GM18498 (cell line): ENCODE measurements at regions not wholly inside any gene's neighbourhood (a gene's known extent, or its start where the extent isn't known, plus 50 kb on each side); places are given as distances from the start of the nearest gene placed in this dataset.
"Not testable (repeated sequence)": the region's sequence is repeated elsewhere in the genome, so short reads cannot be mapped to it uniquely, and the experiment has no call there.

Source experiments
- ATAC-seq: cut with Tn5 transposase; IDR thresholded peaks from one replicate; pipeline ENCODE4 v1.9.1; 2021; ENCODE audit warnings: mild to moderate bottlenecking, moderate library complexity; ENCODE audit not compliant: unreplicated experiment

- ATAC-seq: not testable (repeated sequence)
These were observed 104.5 kb downstream of the ZNF33B start for GRCh38 chr10:42533866-42534265.

GRCh38 chr10:42532996-42533395 is 105.4 kb downstream of the ZNF33B start:
- no peak for ATAC-seq

- no peak for ATAC-seq
These were observed 115.3 kb downstream of the ZNF33B start for GRCh38 chr10:42523098-42523497.

DNA sequence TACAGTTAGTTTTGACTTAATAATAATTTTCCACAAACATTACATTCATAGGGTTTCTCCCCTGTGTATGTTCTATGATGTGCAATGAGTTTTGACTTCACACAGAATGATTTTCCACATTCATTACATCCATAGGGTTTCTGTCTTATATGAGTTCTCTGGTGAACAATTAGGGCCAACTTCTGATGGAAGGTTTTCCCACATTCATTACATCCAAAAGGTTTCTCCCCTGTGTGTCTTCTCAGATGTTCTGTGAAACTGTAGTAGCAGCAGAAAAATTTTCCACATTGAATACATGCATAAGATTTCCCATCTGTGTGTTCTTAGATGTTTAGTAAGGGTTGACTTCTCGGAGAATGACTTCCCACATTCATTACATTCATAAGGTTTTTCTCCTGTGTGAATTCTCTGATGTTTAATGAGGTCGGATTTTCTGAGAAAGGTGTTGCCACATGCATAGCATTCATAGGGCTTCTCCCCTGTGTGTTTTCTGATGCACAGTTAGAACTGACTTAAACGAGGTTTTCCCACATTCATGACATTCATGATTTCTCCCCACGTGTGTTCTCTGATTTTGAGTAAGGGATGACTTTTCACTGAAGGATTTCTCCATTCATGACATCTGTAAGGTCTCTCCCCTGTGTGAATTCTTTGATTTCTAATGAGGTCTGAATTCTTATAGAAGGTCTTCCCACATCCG is 118.5 kb downstream of the ZNF33B start:
- no peak for ATAC-seq

GRCh38 chr10:42519079-42519478 is 119.3 kb downstream of the ZNF33B start:
- no peak for ATAC-seq

- ATAC-seq: no peak
These were observed 124.4 kb downstream of the ZNF33B start for GRCh38 chr10:42513921-42514320.

DNA sequence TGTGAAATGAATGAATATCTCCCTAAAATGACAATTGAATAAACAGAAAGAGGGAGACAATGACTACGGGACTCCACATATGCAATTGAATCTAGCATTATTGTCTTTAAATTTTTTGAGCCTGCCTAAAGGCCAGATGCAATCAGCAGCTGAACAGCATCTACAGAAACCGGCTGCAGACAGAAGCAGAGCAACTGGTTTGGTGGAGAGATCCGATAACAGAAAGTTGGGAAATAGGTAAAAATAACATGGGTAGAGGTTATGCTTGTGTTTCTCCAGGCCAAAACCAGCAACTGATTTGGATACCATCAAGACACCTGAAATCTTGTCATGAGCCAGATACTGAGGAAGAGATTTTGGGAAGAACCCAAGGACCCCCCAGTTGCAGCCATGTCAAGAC is 146.6 kb downstream of the ZNF33B start:
- no peak for ATAC-seq

DNA sequence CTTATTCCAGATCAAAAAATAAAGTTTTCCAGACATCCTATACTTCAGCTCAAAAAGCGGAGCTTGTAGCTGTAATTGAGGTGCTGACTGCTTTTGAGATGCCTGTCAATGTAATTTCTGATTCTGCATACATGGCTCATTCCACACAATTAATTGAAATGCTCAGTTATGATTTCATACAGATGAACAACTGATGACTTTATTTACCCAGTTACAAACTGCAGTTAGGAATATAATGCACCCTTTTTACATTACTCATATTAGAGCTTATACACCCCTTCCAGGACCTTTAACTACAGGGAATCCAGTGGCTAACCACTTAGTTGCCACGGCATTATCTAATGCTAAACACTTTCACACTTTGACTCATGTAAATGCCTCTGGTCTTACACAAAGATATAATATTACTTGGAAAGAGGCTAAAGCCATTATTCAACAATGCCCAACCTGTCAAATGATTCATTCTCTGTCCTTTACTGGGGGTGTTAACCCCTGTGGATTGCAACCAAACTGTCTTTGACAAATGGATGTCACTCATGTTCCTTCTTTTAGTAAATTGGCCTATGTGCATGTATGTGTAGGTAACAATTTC is 147.3 kb downstream of the ZNF33B start:
- ATAC-seq: no peak

- ATAC-seq: no peak
These were observed 148.0 kb downstream of the ZNF33B start for GRCh38 chr10:42490368-42490767.

- ATAC-seq: no peak
These were observed 150.0 kb downstream of the ZNF33B start for GRCh38 chr10:42488416-42488815.

- ATAC-seq: no peak
These were observed 156.0 kb downstream of the ZNF33B start for GRCh38 chr10:42482411-42482810.

DNA sequence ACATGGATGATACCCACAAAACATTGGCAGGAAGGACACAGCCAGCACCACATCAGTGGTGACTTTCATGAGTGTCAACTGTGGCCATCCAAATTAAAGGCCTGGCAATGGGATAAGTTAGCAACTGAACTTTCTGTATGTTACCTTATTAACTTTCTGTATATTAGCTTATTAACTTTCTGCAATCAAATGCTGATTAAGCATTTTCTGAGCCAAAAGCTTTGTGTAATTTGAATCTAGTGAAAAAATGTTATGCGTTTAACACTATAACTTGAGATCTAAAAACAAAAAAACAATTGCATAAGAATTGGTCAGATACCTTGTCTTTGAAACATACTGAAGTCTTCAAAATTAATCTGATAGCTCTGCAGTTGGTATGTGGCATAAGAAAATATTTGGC is 159.3 kb downstream of the ZNF33B start:
- ATAC-seq: no peak

DNA sequence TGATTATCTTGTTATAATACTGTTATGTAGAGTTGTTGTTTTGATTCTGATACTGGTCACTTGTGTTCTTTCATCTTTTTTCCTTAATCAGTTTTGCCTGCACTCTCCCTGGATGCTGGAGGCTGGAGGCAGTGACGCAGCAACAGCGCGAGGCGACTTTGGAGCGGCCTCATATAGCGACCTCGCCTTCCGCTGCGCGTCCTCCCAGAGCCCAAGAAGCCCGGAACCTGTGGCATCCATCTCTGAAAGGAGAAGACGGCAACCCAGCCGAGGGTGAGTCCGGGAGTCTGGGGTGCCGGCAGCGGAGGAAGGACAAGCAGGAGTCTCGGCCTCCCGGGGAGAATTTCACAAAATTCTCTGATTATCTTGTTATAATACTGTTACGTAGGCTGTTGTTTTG is 161.2 kb downstream of the ZNF33B start:
- ATAC-seq: no peak

- ATAC-seq: no peak
These were observed 162.3 kb downstream of the ZNF33B start for GRCh38 chr10:42476101-42476500.

- no peak for ATAC-seq
These were observed 162.9 kb downstream of the ZNF33B start for GRCh38 chr10:42475168-42476098.

GRCh38 chr10:42454313-42454712 is 184.1 kb downstream of the ZNF33B start:
- ATAC-seq: no peak

GRCh38 chr10:42431095-42431494 is 207.3 kb downstream of the ZNF33B start:
- no peak for ATAC-seq

- ATAC-seq: no peak
These were observed 209.8 kb downstream of the ZNF33B start for GRCh38 chr10:42428534-42428933.

DNA sequence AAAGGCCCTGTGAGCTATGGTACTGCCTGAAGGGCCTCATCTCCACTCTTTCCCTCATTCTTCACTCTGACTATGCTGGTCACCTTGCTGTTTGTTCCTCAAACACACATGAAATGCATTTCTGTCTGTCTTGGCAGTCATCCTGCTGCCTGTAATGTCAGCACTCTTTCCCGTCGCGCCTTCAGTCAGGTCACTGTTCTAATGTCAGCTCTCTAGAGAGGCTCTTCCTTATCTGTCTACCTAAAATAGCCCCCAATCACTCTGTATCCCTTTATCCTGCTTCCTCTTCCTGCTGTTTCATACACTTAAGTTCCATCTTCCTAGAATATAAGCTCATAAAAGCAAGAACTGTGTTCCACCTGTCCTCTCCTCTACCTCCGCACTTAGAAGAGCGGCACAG is 215.5 kb downstream of the ZNF33B start:
- ATAC-seq: no peak

- ATAC-seq: no peak
These were observed 216.6 kb downstream of the ZNF33B start for GRCh38 chr10:42421812-42422211.

DNA sequence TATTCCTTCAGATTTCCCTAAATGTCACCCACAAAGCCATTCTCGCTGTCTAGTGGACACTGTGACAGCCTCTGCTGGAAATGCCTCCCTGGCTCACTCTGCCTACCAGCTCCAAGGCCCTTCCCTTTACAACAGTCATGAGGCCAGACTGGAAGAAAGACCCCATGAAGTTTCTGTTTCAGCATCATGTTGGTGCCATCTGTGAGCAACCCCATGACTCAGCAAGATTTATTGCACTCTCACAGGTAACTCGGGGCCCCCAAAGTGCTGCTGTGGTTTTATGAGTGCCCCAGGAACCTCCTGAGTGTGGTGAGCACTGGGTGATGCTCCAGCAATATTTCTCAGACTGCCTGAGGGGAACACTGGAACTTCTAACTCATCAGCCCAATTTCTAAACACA is 218.6 kb downstream of the ZNF33B start:
- ATAC-seq: no peak
